Activated T-cell treated with anti-CD3 and anti-CD28 coated beads, Interleukin-2, amount 50 U/mL, for 24 hours (primary cell): ENCODE measurements at regions not wholly inside any gene's neighbourhood (a gene's known extent, or its start where the extent isn't known, plus 50 kb on each side); places are given as distances from the start of the nearest gene placed in this dataset.
"Not testable (repeated sequence)": the region's sequence is repeated elsewhere in the genome, so short reads cannot be mapped to it uniquely, and the experiment has no call there.

ENCODE experiments used
- DNase-seq: peaks from one replicate; pipeline ENCODE4 v3.0.0-alpha.2; 2020
- H3K27ac Mint-ChIP-seq: 2 replicates; pipeline ENCODE4 v1.8.0; 2020; ENCODE audit warnings: mild to moderate bottlenecking, mixed read lengths
- H3K27me3 Mint-ChIP-seq: 2 replicates; pipeline ENCODE4 v1.8.0; 2020; ENCODE audit warnings: mixed read lengths
- H3K36me3 Mint-ChIP-seq: 2 replicates; pipeline ENCODE4 v1.8.0; 2020; ENCODE audit warnings: low read depth, mixed read lengths
- H3K4me1 Mint-ChIP-seq: 2 replicates; pipeline ENCODE4 v1.8.0; 2020; ENCODE audit warnings: low read depth, mixed read lengths
- H3K4me3 Mint-ChIP-seq: 2 replicates; pipeline ENCODE4 v1.8.0; 2020; ENCODE audit warnings: mild to moderate bottlenecking, moderate library complexity, mixed read lengths
- H3K9me3 Mint-ChIP-seq: 2 replicates; pipeline ENCODE4 v1.8.0; 2020; ENCODE audit warnings: mixed read lengths

- peaks cover 9% of the 10 kb centered on the region for H3K27me3 Mint-ChIP-seq
- H3K4me3 Mint-ChIP-seq, result no peak overlapping the region
- no peaks in the 10 kb centered on the region for H3K4me1 Mint-ChIP-seq
- H3K36me3 Mint-ChIP-seq, result no peaks in the 10 kb centered on the region
- no peaks in the 10 kb centered on the region for H3K9me3 Mint-ChIP-seq
- H3K27ac Mint-ChIP-seq, result no peak overlapping the region
- no peak for DNase-seq
Observed at GRCh38 chr21:38114717-38115333, 142.0 kb upstream of the KCNJ15 start.

- Mint-ChIP-seq H3K27ac (no peak overlapping the region), H3K27me3 (peaks cover 9% of the 10 kb centered on the region), H3K9me3 (no peaks in the 10 kb centered on the region), H3K4me3 (no peak overlapping the region), H3K4me1 (no peaks in the 10 kb centered on the region), H3K36me3 (no peaks in the 10 kb centered on the region)
- no peak for DNase-seq
Observed at GRCh38 chr21:38115870-38116269, 140.9 kb upstream of the KCNJ15 start.

GRCh38 chr21:38119793-38120192 lies 137.0 kb upstream of the KCNJ15 start:
- Mint-ChIP-seq H3K27me3 (peaks cover 5% of the 10 kb centered on the region), H3K27ac (no peak overlapping the region), H3K9me3 (no peaks in the 10 kb centered on the region), H3K4me1 (no peaks in the 10 kb centered on the region), H3K36me3 (no peaks in the 10 kb centered on the region), H3K4me3 (no peak overlapping the region)
- no peak for DNase-seq

GRCh38 chr21:38120679-38120983 lies 136.2 kb upstream of the KCNJ15 start:
- not testable (repeated sequence) for H3K27ac Mint-ChIP-seq, H3K4me1 Mint-ChIP-seq, H3K36me3 Mint-ChIP-seq, H3K9me3 Mint-ChIP-seq, DNase-seq, H3K4me3 Mint-ChIP-seq
- peaks cover 11% of the 10 kb centered on the region for H3K27me3 Mint-ChIP-seq

- DNase-seq, result no peak
- Mint-ChIP-seq H3K4me3 (no peak overlapping the region), H3K36me3 (no peaks in the 10 kb centered on the region), H3K4me1 (no peaks in the 10 kb centered on the region), H3K27me3 (peaks cover 17% of the 10 kb centered on the region), H3K9me3 (no peaks in the 10 kb centered on the region), H3K27ac (no peak overlapping the region)
Observed at GRCh38 chr21:38120984-38121855, 135.6 kb upstream of the KCNJ15 start.

- DNase-seq, result no peak
- H3K4me1 Mint-ChIP-seq, result no peaks in the 10 kb centered on the region
- no peak overlapping the region for H3K4me3 Mint-ChIP-seq
- H3K9me3 Mint-ChIP-seq, result no peaks in the 10 kb centered on the region
- H3K27ac Mint-ChIP-seq, result no peak overlapping the region
- H3K36me3 Mint-ChIP-seq, result no peaks in the 10 kb centered on the region
- peaks cover 18% of the 10 kb centered on the region for H3K27me3 Mint-ChIP-seq
Observed at GRCh38 chr21:38121888-38122720, 134.7 kb upstream of the KCNJ15 start.

GRCh38 chr21:38123626-38124025 lies 133.2 kb upstream of the KCNJ15 start:
- no peaks in the 10 kb centered on the region for H3K4me1 Mint-ChIP-seq
- no peaks in the 10 kb centered on the region for H3K36me3 Mint-ChIP-seq
- no peak overlapping the region for H3K27ac Mint-ChIP-seq
- H3K4me3 Mint-ChIP-seq, result no peak overlapping the region
- no peaks in the 10 kb centered on the region for H3K9me3 Mint-ChIP-seq
- DNase-seq, result no peak
- peaks cover 15% of the 10 kb centered on the region for H3K27me3 Mint-ChIP-seq

GRCh38 chr21:38126666-38127303 lies 130.0 kb upstream of the KCNJ15 start:
- H3K27me3 Mint-ChIP-seq, result peaks cover 20% of the 10 kb centered on the region
- no peaks in the 10 kb centered on the region for H3K9me3 Mint-ChIP-seq
- H3K4me1 Mint-ChIP-seq, result no peaks in the 10 kb centered on the region
- DNase-seq, result peak; percentile 60
- H3K36me3 Mint-ChIP-seq, result no peaks in the 10 kb centered on the region
- H3K27ac Mint-ChIP-seq, result no peak overlapping the region
- H3K4me3 Mint-ChIP-seq, result no peak overlapping the region

- no peaks in the 10 kb centered on the region for H3K36me3 Mint-ChIP-seq
- no peak overlapping the region for H3K4me3 Mint-ChIP-seq
- no peak for DNase-seq
- peaks cover 40% of the 10 kb centered on the region for H3K27me3 Mint-ChIP-seq
- no peaks in the 10 kb centered on the region for H3K4me1 Mint-ChIP-seq
- no peaks in the 10 kb centered on the region for H3K9me3 Mint-ChIP-seq
- H3K27ac Mint-ChIP-seq, result no peak overlapping the region
Observed at GRCh38 chr21:38129711-38130110, 127.1 kb upstream of the KCNJ15 start.

- DNase-seq, result no peak
- no peaks in the 10 kb centered on the region for H3K36me3 Mint-ChIP-seq
- no peaks in the 10 kb centered on the region for H3K4me1 Mint-ChIP-seq
- peaks cover 30% of the 10 kb centered on the region for H3K27me3 Mint-ChIP-seq
- H3K9me3 Mint-ChIP-seq, result no peaks in the 10 kb centered on the region
- no peak overlapping the region for H3K27ac Mint-ChIP-seq
- no peak overlapping the region for H3K4me3 Mint-ChIP-seq
Observed at GRCh38 chr21:38133240-38133639, 123.6 kb upstream of the KCNJ15 start.

GRCh38 chr21:38134084-38134873 lies 122.5 kb upstream of the KCNJ15 start:
- peaks cover 30% of the 10 kb centered on the region for H3K27me3 Mint-ChIP-seq
- no peaks in the 10 kb centered on the region for H3K9me3 Mint-ChIP-seq
- no peak overlapping the region for H3K4me3 Mint-ChIP-seq
- no peak for DNase-seq
- no peaks in the 10 kb centered on the region for H3K36me3 Mint-ChIP-seq
- no peaks in the 10 kb centered on the region for H3K4me1 Mint-ChIP-seq
- H3K27ac Mint-ChIP-seq, result no peak overlapping the region

- DNase-seq, result no peak
- H3K4me3 Mint-ChIP-seq, result no peak overlapping the region
- peaks cover 24% of the 10 kb centered on the region for H3K27me3 Mint-ChIP-seq
- no peaks in the 10 kb centered on the region for H3K4me1 Mint-ChIP-seq
- H3K9me3 Mint-ChIP-seq, result no peaks in the 10 kb centered on the region
- no peaks in the 10 kb centered on the region for H3K36me3 Mint-ChIP-seq
- no peak overlapping the region for H3K27ac Mint-ChIP-seq
Observed at GRCh38 chr21:38136201-38136600, 120.6 kb upstream of the KCNJ15 start.

- Mint-ChIP-seq H3K9me3 (peaks cover 3% of the 10 kb centered on the region), H3K36me3 (no peaks in the 10 kb centered on the region), H3K4me1 (no peaks in the 10 kb centered on the region), H3K27ac (no peak overlapping the region), H3K4me3 (no peak overlapping the region), H3K27me3 (peaks cover 16% of the 10 kb centered on the region)
- no peak for DNase-seq
Observed at GRCh38 chr21:38139380-38140168, 117.2 kb upstream of the KCNJ15 start.
